Bronchial epithelial cell (primary cell): ENCODE measurements at regions not wholly inside any gene's neighbourhood (a gene's known extent, or its start where the extent isn't known, plus 50 kb on each side); places are given as distances from the start of the nearest gene placed in this dataset.

Experiments
- DNase-seq: peaks from one replicate; pipeline ENCODE4 v3.0.0-alpha.2; 2010; ENCODE audit warnings: low read depth
- FAIRE-seq: peaks from 2 replicates; lab custom pipeline; 2011; peaks lifted over from hg19 to GRCh38; lab: Jason Lieb, UNC
- H3K27me3 ChIP-seq: 2 replicates; pipeline ENCODE4 v1.5.1; 2011; ENCODE audit warnings: low read length; ENCODE audit not compliant: control insufficient read depth, insufficient read depth
- H3K36me3 ChIP-seq: 2 replicates; pipeline ENCODE4 v1.5.1; 2011; ENCODE audit warnings: low read length; ENCODE audit not compliant: control insufficient read depth, insufficient read depth
- H3K4me3 ChIP-seq: 2 replicates; pipeline ENCODE4 v1.5.1; 2011; ENCODE audit warnings: mild to moderate bottlenecking, low read depth, low read length, control low read depth
- TF ChIP-seq, protein P1 (sequence below): IDR thresholded peaks from 2 replicates; pipeline ENCODE4 v1.5.1; 2011; ENCODE audit warnings: mild to moderate bottlenecking, moderate library complexity, low read length, control low read depth, inconsistent platforms; ENCODE audit not compliant: insufficient read depth, severe bottlenecking

DNA sequence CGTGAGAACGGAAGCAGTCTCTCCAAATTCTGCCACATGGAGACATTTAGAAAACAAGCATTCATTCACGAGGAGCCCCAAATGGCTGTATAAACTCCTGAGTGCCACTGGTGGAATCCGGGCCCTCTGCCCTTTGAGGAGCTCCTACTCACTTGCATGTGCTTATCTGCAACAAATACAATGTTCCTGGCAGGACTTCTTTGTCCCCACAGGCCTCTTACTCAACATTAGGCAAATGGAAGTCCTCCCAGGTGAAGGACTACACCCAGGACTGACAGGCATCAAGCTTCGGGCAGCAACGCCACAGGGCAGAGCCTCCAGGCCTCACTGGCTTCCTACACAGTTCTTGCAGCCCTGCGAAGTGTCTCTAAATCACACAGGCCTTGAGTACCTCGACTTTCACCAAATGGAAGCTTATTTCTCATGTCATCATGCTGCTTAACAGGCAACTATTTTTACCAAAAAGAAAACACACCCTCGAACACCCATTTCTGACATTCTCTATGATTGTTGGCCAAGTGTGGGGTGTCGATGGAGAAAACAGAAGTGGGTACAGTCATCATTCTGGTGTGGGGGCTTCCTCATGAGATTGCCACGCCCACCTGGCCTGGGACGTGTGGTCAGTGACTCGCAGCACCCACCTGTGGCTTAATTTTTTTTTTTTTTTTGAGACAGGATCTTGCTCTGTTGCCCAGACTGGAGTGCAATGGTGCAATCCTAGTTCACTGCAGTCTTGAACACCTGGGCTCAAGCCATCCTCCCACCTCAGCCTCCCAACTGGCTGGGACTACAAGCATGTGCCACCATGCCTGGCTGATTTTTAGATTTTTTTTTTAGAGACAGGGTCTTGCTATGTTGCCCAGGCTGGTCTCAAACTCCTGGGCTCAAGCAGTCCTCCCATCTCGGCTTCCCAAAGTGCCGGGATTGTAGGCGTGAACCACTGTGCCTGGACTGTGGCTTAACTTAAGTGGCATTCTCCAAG is 186.8 kb upstream of the GLI2 start:
- Histone ChIP-seq H3K4me3 (no peak overlapping the region), H3K27me3 (no peaks in the 10 kb centered on the region), H3K36me3 (no peaks in the 10 kb centered on the region)
- DNase-seq (no peak), FAIRE-seq (no peak)
- TF ChIP-seq, protein P1, sequence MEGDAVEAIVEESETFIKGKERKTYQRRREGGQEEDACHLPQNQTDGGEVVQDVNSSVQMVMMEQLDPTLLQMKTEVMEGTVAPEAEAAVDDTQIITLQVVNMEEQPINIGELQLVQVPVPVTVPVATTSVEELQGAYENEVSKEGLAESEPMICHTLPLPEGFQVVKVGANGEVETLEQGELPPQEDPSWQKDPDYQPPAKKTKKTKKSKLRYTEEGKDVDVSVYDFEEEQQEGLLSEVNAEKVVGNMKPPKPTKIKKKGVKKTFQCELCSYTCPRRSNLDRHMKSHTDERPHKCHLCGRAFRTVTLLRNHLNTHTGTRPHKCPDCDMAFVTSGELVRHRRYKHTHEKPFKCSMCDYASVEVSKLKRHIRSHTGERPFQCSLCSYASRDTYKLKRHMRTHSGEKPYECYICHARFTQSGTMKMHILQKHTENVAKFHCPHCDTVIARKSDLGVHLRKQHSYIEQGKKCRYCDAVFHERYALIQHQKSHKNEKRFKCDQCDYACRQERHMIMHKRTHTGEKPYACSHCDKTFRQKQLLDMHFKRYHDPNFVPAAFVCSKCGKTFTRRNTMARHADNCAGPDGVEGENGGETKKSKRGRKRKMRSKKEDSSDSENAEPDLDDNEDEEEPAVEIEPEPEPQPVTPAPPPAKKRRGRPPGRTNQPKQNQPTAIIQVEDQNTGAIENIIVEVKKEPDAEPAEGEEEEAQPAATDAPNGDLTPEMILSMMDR: no peak

DNA sequence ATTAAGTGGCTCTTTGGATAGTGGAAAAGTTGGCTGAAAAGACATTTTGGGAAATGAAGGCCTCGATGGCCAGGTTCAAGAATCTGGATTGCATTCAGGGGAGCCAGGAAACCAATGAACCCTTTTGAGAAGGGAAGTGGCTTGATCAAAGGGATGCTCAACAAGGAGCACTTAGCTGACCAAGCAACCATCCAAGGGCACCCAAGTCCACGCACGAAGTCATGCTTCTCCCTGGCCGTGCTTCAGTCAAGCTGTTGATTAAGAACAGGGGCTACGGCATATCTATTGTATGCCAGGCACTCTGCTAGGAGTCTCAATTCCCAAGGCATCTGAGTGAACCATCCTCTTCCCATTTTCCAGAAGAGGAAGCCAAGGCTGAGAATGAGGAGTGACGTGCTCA is 185.8 kb upstream of the GLI2 start:
- FAIRE-seq (no peak), DNase-seq (no peak)
- Histone ChIP-seq H3K4me3 (no peak overlapping the region), H3K27me3 (peaks cover 3% of the 10 kb centered on the region), H3K36me3 (no peaks in the 10 kb centered on the region)
- TF ChIP-seq, protein P1: no peak

DNA sequence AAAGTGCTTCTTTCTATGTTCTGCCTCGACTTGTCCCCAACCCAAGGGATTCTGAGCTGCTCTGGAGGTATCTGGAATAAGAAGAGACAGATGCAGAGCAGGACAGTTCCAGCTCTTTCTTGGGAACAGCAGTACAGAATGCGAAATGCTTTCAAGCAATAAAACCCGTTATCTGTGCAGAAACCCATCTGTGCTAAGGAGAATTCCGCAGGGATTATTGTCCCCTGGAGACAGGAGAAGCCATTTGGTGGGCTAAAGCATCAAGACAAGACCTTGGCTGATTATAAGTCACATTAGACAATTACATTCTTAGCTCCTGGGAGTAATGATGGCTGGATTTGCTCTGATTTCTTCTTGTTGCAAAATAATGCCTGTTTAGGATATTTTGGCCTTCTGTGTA is 185.4 kb upstream of the GLI2 start:
- TF ChIP-seq, protein P1: no peak
- FAIRE-seq (no peak), DNase-seq (peak; percentile 13)
- Histone ChIP-seq H3K27me3 (peaks cover 3% of the 10 kb centered on the region), H3K4me3 (no peak overlapping the region), H3K36me3 (no peaks in the 10 kb centered on the region)

DNA sequence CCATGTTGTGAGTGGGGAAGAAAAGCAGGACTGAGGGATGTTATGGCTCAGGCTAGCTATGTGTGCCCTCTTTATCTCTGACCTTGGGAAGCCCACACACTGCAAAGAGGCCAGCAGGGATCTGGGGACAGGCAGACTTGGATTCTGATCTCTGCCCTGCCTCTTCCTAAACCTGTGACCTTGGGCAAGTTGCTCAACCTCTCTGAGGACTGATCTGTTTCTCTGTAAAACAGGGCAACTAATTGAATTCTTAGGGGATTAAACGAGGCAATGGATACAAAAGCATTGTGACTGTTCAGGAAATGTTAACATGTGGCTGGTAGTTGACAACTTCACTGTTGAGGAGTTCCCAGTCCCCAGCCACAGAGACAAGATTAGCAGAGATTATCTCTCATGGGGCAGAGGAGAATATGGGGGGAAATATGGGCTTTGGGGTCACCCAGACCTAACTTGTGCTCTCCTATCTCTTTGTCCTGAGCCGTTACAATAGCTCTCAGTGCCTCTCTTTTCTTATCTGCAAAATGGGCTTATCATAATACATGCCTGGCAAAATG is 184.7 kb upstream of the GLI2 start:
- DNase-seq (no peak), FAIRE-seq (no peak)
- TF ChIP-seq, protein P1: no peak
- peaks cover 3% of the 10 kb centered on the region for H3K27me3 ChIP-seq
- no peak overlapping the region for H3K4me3 ChIP-seq
- H3K36me3 ChIP-seq: no peaks in the 10 kb centered on the region

DNA sequence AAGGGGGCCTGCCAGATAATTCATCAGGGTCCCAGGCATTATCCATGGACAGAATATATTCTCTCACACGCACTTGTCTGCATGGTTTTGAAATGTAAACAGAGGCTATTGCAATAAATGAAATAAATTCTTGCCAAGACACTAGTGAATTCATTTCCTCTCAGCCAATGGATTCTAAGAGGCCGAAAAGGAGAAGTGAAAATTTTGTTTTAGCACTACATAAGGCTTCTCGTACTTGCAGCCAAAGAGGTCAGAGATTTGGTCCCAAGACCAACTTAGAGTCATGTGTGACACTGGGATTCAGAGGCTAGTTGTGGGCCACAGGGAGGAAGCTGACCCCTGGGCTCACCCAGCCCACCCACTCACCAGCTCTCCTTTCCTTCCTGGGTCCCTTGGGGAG is 184.1 kb upstream of the GLI2 start:
- FAIRE-seq (no peak), DNase-seq (no peak)
- Histone ChIP-seq H3K27me3 (peaks cover 3% of the 10 kb centered on the region), H3K4me3 (no peak overlapping the region), H3K36me3 (no peaks in the 10 kb centered on the region)
- TF ChIP-seq, protein P1: no peak
